Mucosa of rectum (tissue), 2 donors: ENCODE measurements at regions not wholly inside any gene's neighbourhood (a gene's known extent, or its start where the extent isn't known, plus 50 kb on each side); places are given as distances from the start of the nearest gene placed in this dataset.

Source experiments
- H3K27ac ChIP-seq, 2 donors: one replicate each; pipeline ENCODE4 v1.7.0; 2013; ENCODE audit warnings: inconsistent platforms in 2 of 2, low read depth in 2 of 2, low read length in 2 of 2
- H3K27me3 ChIP-seq, 2 donors: one replicate each; pipeline ENCODE4 v1.7.0; 2013; ENCODE audit warnings: low read length in 2 of 2; ENCODE audit not compliant: control insufficient read depth in 2 of 2, insufficient read depth in 2 of 2
- H3K36me3 ChIP-seq, 2 donors: one replicate each; pipeline ENCODE4 v1.7.0; 2013; ENCODE audit warnings: low read length in 2 of 2; ENCODE audit not compliant: control insufficient read depth in 2 of 2, insufficient read depth in 2 of 2
- H3K4me1 ChIP-seq, 2 donors: one replicate each; pipeline ENCODE4 v1.7.0; 2013; ENCODE audit warnings: low read length in 2 of 2, mild to moderate bottlenecking in 1 of 2; ENCODE audit not compliant: control insufficient read depth in 2 of 2, insufficient read depth in 2 of 2
- H3K4me3 ChIP-seq, 2 donors: one replicate each; pipeline ENCODE4 v1.7.0; 2013; ENCODE audit warnings: low read length in 2 of 2
- H3K9ac ChIP-seq, 2 donors: one replicate each; pipeline ENCODE4 v1.7.0; 2013; ENCODE audit warnings: low read length in 2 of 2, low read depth in 1 of 2, mild to moderate bottlenecking in 1 of 2
- H3K9me3 ChIP-seq, 2 donors: one replicate each; pipeline ENCODE4 v1.7.0; 2013; ENCODE audit warnings: low read length in 2 of 2; ENCODE audit not compliant: control insufficient read depth in 2 of 2
- donor health status: healthy.
- donor health status: Normal muscosa, but diverticular disease.

DNA sequence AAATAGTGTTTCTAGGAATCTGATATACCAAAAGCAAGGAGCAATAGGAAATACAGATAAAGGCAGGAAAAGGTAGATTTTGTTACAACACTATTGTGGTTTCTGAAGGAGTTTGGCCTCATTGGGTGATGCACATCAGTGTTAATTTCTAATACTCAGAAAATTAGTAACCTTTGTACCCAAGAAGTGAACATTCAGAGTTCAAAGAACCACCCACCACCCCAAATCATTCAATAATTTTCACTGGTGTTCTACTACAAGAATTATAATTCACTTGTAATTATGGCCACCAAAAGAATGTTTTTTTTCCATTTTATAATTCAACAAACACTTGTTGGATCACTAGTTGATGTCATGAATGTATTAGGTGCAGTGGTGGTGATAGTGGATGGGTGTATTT lies 183.3 kb downstream of the UBE2E3 start:
- no peaks in the 10 kb centered on the region for H3K4me1 ChIP-seq

DNA sequence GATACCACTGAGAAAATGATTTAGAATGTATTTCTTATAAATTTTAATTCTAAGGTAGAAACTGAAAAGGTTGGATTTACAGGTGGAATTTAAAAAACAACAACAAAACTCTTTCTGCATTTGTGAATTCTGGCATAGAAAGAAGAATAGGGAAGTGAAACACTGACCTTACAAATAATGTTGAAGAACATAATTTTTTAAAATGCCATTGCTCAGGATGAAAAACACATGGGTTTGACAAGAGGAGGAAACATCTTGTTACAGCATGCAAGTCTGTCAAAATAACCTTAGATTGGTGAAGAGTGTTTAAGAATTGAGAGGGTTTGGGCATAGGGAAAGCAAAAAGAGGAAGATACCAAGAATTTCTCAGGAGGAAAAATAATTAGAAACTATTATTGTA lies 184.3 kb downstream of the UBE2E3 start:
- Histone ChIP-seq H3K4me1 (no peaks in the 10 kb centered on the region), H3K27ac (peak overlapping the region; percentile 52 to 62), H3K4me3 (peak overlapping the region in 1 of 2 donors; percentile 1)

More for the DNA sequence above, 183.3 kb downstream of the UBE2E3 start:
- H3K36me3 ChIP-seq = no peaks in the 10 kb centered on the region
- H3K27ac ChIP-seq = no peak overlapping the region
- no peak overlapping the region for H3K4me3 ChIP-seq
- H3K27me3 ChIP-seq = no peaks in the 10 kb centered on the region
- H3K9me3 ChIP-seq = no peaks in the 10 kb centered on the region
- no peak overlapping the region for H3K9ac ChIP-seq

DNA sequence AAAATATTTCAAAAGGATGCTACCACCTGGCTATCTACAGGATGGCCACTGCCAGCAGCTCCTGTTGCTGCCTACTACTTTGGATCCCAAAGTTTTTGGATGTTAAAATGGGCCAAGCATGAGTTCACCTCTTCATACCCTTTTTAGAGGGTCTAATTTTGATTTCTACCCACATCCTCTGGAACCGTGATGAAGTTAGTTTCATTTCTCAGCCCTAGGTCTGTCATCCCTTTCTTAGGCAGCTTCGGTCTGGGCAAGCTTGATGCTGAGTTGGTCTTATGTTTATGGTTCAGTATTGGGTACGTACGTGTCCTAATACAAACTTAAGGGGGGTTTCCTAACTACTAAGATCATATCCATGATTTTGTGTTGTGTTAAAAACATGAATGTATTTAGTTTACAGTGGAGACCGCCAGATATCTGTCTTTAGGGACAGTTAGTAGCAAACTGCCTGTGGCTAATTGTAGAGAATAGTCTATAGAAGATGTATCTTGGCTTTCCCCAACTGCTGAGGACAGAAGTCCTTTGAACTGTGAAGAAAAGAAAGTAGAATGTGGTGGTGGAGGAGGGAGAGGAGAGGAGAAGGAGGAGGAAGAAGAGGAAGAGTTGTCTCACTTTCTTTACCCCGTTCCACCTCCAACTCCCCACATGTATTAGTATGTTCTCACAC lies 184.9 kb downstream of the UBE2E3 start:
- no peak overlapping the region for H3K9ac ChIP-seq
- no peaks in the 10 kb centered on the region for H3K4me1 ChIP-seq
- H3K4me3 ChIP-seq = peak overlapping the region in 1 of 2 donors; percentile 1
- no peaks in the 10 kb centered on the region for H3K9me3 ChIP-seq
- peak overlapping the region; percentile 52 to 62 for H3K27ac ChIP-seq
- H3K27me3 ChIP-seq = no peaks in the 10 kb centered on the region
- H3K36me3 ChIP-seq = no peaks in the 10 kb centered on the region

More for the DNA sequence above, 184.3 kb downstream of the UBE2E3 start:
- Histone ChIP-seq H3K9ac (no peak overlapping the region), H3K36me3 (no peaks in the 10 kb centered on the region), H3K27me3 (no peaks in the 10 kb centered on the region), H3K9me3 (no peaks in the 10 kb centered on the region)

- Histone ChIP-seq H3K27me3 (peaks cover 0 to 2% of the 10 kb centered on the region in 2 donors), H3K27ac (no peak overlapping the region)
These were observed 189.1 kb downstream of the UBE2E3 start for GRCh38 chr2:181169503-181169902.

DNA sequence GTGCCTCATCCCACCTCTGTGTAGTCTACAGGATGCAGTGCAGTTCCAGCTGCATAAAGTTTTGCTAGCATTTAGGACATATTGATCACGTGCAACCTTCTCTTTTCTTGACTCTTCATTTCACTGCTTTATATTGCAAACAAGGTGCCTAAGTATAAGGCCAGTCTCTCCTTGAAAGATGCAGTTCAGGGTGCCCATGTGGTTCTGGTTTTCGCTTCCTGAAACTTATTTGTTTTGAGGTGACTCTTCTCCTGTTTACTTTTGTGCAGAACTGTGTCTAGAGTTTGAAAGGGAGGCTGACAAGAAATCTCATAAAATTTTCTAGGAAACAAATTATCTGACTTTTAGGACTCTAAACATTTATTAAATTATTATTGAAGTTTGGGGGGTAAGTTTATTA lies 189.9 kb downstream of the UBE2E3 start:
- H3K9ac ChIP-seq = no peak overlapping the region
- no peaks in the 10 kb centered on the region for H3K9me3 ChIP-seq
- peaks cover 0 to 2% of the 10 kb centered on the region in 2 donors for H3K27me3 ChIP-seq
- H3K27ac ChIP-seq = no peak overlapping the region
- no peaks in the 10 kb centered on the region for H3K4me1 ChIP-seq
- no peak overlapping the region for H3K4me3 ChIP-seq
- no peaks in the 10 kb centered on the region for H3K36me3 ChIP-seq

More at GRCh38 chr2:181169503-181169902, 189.1 kb downstream of the UBE2E3 start:
- no peaks in the 10 kb centered on the region for H3K36me3 ChIP-seq
- no peaks in the 10 kb centered on the region for H3K4me1 ChIP-seq
- H3K4me3 ChIP-seq = no peak overlapping the region
- no peaks in the 10 kb centered on the region for H3K9me3 ChIP-seq
- H3K9ac ChIP-seq = no peak overlapping the region

GRCh38 chr2:181172676-181173075 lies 192.3 kb downstream of the UBE2E3 start:
- no peak overlapping the region for H3K9ac ChIP-seq
- H3K27ac ChIP-seq = no peak overlapping the region
- H3K9me3 ChIP-seq = no peaks in the 10 kb centered on the region
- no peaks in the 10 kb centered on the region for H3K4me1 ChIP-seq
- peaks cover 0 to 2% of the 10 kb centered on the region in 2 donors for H3K27me3 ChIP-seq
- H3K4me3 ChIP-seq = no peak overlapping the region
- no peaks in the 10 kb centered on the region for H3K36me3 ChIP-seq

GRCh38 chr2:181174611-181175580 lies 194.5 kb downstream of the UBE2E3 start:
- H3K36me3 ChIP-seq = no peaks in the 10 kb centered on the region
- H3K27me3 ChIP-seq = peaks cover 0 to 2% of the 10 kb centered on the region in 2 donors
- no peak overlapping the region for H3K9ac ChIP-seq
- no peak overlapping the region for H3K27ac ChIP-seq
- H3K4me1 ChIP-seq = no peaks in the 10 kb centered on the region
- no peak overlapping the region for H3K4me3 ChIP-seq
- no peaks in the 10 kb centered on the region for H3K9me3 ChIP-seq

DNA sequence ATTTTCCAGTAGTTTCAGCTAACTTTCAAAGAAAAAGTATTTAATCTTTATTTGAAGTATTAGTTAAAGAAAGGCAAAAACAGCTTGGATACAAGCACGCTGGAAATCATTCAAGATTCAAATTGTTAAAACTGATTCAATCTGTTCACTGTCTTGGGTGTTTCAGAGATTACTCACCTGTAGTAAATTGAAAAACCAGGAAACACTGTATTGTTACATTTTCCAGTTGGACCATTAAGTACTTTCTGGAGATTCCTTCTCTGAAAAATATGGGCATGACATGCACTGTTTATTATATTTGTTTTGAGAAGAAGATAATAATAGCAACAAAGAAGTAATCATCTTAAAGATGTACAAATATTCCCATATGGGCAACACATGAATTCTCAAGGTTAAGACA lies 196.1 kb downstream of the UBE2E3 start:
- Histone ChIP-seq H3K27me3 (peaks cover 0 to 2% of the 10 kb centered on the region in 2 donors), H3K9me3 (no peaks in the 10 kb centered on the region), H3K9ac (no peak overlapping the region), H3K4me3 (no peak overlapping the region), H3K36me3 (no peaks in the 10 kb centered on the region), H3K4me1 (no peaks in the 10 kb centered on the region), H3K27ac (no peak overlapping the region)

DNA sequence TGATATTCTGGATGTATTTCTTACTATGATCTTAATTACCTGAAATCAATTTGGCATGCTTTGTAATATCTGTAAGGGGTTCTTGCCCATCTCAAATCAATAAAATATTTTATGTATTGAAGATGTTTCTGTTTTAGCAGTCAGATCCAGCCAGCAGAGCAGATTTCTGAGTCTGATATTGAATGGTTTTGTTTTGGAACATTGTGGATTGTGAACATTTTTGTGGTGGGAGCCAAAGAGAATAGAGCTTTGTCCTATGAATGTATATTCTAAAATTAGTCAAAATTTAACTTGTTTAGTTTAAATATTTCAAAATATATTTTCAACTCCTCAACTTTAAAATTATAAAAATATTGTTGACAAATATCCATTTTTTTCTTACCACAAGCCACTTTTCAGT lies 197.0 kb downstream of the UBE2E3 start:
- Histone ChIP-seq H3K27me3 (peaks cover 0 to 2% of the 10 kb centered on the region in 2 donors), H3K27ac (no peak overlapping the region), H3K9ac (no peak overlapping the region), H3K9me3 (no peaks in the 10 kb centered on the region), H3K4me3 (no peak overlapping the region), H3K4me1 (no peaks in the 10 kb centered on the region), H3K36me3 (no peaks in the 10 kb centered on the region)

GRCh38 chr2:181178130-181178529 lies 197.7 kb downstream of the UBE2E3 start:
- no peak overlapping the region for H3K9ac ChIP-seq
- H3K9me3 ChIP-seq = no peaks in the 10 kb centered on the region
- peaks cover 0 to 2% of the 10 kb centered on the region in 2 donors for H3K27me3 ChIP-seq
- no peak overlapping the region for H3K4me3 ChIP-seq
- no peaks in the 10 kb centered on the region for H3K36me3 ChIP-seq
- no peaks in the 10 kb centered on the region for H3K4me1 ChIP-seq
- no peak overlapping the region for H3K27ac ChIP-seq
